Immature natural killer cell (primary cell): ENCODE measurements at regions not wholly inside any gene's neighbourhood (a gene's known extent, or its start where the extent isn't known, plus 50 kb on each side); places are given as distances from the start of the nearest gene placed in this dataset.

Experiments used
- DNase-seq, 3 donors: peaks; one replicate each; pipeline ENCODE4 v3.0.0; 2022; ENCODE audit warnings: mixed read lengths in 1 of 3
- H3K27ac Mint-ChIP-seq, 6 donors: one replicate each; pipeline ENCODE4 v1.8.0; 2020; ENCODE audit warnings: mixed read lengths in 6 of 6, mild to moderate bottlenecking in 5 of 6, inconsistent platforms in 4 of 6, moderate library complexity in 3 of 6
- H3K27me3 Mint-ChIP-seq, 3 donors: one replicate each; pipeline ENCODE4 v1.8.0; 2020 to 2021; ENCODE audit warnings: low read depth in 3 of 3, mild to moderate bottlenecking in 3 of 3, mixed read lengths in 3 of 3, moderate library complexity in 3 of 3, inconsistent platforms in 1 of 3
- H3K36me3 Mint-ChIP-seq, 3 donors: one replicate each; pipeline ENCODE4 v1.8.0; 2020; ENCODE audit warnings: mixed read lengths in 3 of 3, inconsistent platforms in 2 of 3, mild to moderate bottlenecking in 2 of 3
- H3K4me1 Mint-ChIP-seq, 2 donors: one replicate each; pipeline ENCODE4 v1.8.0; 2020; ENCODE audit warnings: inconsistent platforms in 2 of 2, mild to moderate bottlenecking in 2 of 2, mixed read lengths in 2 of 2, moderate library complexity in 1 of 2
- H3K4me3 Mint-ChIP-seq, 5 donors: one replicate each; pipeline ENCODE4 v1.8.0; 2020; ENCODE audit warnings: mild to moderate bottlenecking in 5 of 5, mixed read lengths in 5 of 5, inconsistent platforms in 3 of 5, moderate library complexity in 3 of 5
- H3K9me3 Mint-ChIP-seq, 6 donors: one replicate each; pipeline ENCODE4 v1.8.0; 2020; ENCODE audit warnings: mild to moderate bottlenecking in 6 of 6, mixed read lengths in 6 of 6, inconsistent platforms in 4 of 6, moderate library complexity in 3 of 6

DNA sequence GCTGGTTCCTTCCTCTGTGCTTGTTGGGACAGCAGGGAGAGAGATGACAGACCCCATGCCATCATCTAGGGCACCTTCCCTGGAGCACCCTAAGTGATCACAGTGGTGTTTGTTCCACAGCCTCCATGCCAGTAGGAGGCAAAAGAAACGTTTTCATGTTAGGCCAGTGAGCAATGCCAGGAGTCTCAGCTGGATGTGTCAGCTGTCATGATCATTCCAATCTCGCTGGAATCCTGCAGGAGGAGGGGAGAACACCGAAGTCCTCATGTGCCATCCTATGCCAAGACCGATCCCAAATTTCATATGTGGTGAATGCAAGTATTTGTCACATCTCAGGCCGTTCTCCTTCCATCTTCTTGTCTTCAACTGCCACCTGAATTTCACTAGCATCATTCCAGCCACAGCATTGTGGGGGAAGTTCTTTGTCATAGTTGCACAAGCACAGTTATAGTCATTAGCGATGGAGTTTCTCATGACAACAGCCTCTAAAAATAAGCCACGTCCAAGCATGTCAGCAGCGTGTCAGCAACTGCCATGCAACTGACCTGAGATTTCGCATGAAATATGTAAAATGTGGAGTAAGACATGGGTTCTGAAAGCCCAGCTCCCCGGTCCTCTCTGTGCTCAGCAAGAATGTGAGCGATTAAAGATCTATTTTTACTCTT is 97.2 kb upstream of the DNAH5 start:
- Mint-ChIP-seq H3K27ac (no peak overlapping the region), H3K4me3 (no peak overlapping the region), H3K27me3 (peaks cover 2 to 19% (median 3%) of the 10 kb centered on the region in 3 donors), H3K36me3 (no peaks in the 10 kb centered on the region), H3K9me3 (no peaks in the 10 kb centered on the region), H3K4me1 (no peaks in the 10 kb centered on the region)
- DNase-seq: no peak

DNA sequence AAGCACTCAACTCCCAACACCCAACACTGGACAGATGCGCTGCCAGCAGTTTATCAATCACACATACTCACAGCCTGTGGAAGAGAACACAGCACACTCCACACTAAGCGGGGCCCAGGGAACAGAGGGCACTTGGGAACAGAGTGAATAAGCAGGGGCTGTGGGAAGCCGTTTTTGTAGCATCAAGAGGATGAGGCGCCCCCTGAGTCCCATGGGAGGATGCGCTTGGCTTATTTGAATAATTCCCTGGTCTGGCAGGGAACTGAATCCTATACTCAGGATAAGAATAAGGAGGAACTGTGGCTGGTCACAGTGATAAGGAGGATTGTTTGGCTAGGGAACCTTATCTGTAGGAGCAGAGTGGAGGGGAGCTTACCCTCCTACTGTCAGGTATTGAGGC is 96.1 kb upstream of the DNAH5 start:
- H3K27ac Mint-ChIP-seq: no peak overlapping the region
- no peaks in the 10 kb centered on the region for H3K36me3 Mint-ChIP-seq
- DNase-seq: no peak
- peaks cover 3 to 7% of the 10 kb centered on the region in 2 donors for H3K4me1 Mint-ChIP-seq
- peaks cover 0 to 17% (median 0%) of the 10 kb centered on the region in 3 donors for H3K27me3 Mint-ChIP-seq
- no peak overlapping the region for H3K4me3 Mint-ChIP-seq
- H3K9me3 Mint-ChIP-seq: no peaks in the 10 kb centered on the region

DNA sequence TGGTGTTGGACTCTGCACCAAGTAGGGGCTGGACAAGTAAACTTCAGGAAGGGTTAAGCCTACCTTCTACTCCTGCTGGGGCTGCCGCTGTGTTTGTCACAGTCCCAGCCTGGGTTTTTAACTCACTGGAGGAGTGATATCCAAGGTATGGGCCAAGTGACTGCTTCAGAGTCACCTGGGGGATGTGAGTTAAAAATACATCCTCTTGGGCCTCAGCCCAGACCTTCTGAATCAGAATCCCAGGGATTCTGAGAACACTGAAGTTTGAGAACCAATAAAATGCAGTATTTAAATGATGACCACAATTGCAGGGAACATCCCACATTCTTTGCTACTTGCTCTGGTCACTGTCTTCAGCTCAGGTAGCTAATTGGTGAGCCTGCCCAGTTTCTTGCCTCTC is 95.1 kb upstream of the DNAH5 start:
- Mint-ChIP-seq H3K9me3 (no peaks in the 10 kb centered on the region), H3K36me3 (no peaks in the 10 kb centered on the region), H3K27me3 (peaks cover 0 to 18% (median 0%) of the 10 kb centered on the region in 3 donors), H3K27ac (no peak overlapping the region), H3K4me1 (peaks cover 9 to 10% of the 10 kb centered on the region in 2 donors), H3K4me3 (no peak overlapping the region)
- DNase-seq: no peak

DNA sequence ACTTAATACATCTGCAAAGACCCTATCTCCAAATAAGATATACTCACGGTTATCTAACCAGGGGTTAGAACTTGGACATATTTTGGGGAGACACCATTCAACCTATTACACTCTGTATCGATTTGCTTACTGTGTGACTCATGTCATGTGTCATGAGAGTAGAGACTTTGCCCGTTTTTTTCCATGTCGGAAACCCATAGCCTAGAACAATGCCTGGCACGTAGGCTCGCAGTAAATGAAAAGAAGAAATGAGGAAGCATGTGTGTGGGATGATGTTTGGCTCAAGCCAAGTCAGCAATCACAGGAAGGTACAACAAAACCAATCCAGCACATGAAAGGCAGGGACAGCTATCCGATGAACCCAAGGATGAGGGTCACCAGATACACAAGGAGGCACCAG is 94.6 kb upstream of the DNAH5 start:
- H3K27ac Mint-ChIP-seq: no peak overlapping the region
- H3K27me3 Mint-ChIP-seq: peaks cover 0 to 16% (median 2%) of the 10 kb centered on the region in 3 donors
- H3K4me1 Mint-ChIP-seq: peaks cover 9 to 10% of the 10 kb centered on the region in 2 donors
- no peaks in the 10 kb centered on the region for H3K36me3 Mint-ChIP-seq
- DNase-seq: no peak
- no peak overlapping the region for H3K4me3 Mint-ChIP-seq
- no peaks in the 10 kb centered on the region for H3K9me3 Mint-ChIP-seq

DNA sequence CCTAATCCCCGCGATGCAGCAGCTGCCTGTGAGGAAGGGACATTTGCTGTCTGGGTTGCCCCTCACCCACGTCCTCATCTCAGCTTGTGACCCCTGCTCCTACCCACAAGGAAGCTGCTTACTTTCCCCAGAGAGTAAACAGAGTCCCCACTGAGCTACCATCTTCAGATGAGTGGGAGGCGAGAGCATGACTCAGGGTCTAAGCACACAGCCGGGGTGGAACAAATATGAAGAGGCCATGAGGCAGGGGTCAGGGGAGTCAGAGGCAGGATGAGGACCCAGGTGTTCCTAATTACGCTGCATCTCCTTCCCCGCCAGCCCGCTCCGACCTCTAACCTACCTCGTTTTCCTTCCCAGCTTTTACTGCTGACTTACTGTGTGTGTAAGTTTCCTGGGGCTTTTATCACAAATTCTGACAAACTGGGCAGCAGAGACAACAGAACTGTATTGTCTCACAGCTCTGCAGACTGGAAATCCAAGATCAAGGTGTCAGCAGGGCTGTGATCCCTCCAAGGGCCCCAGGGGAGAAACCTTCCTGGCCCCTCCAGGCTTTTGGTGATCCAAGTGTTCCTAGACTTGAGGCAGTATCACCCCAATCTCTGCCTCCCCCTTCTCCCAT is 94.0 kb upstream of the DNAH5 start:
- no peaks in the 10 kb centered on the region for H3K36me3 Mint-ChIP-seq
- H3K27ac Mint-ChIP-seq: no peak overlapping the region
- no peaks in the 10 kb centered on the region for H3K9me3 Mint-ChIP-seq
- no peak for DNase-seq
- H3K4me1 Mint-ChIP-seq: peaks cover 9 to 10% of the 10 kb centered on the region in 2 donors
- no peak overlapping the region for H3K4me3 Mint-ChIP-seq
- peaks cover 0 to 16% (median 2%) of the 10 kb centered on the region in 3 donors for H3K27me3 Mint-ChIP-seq

DNA sequence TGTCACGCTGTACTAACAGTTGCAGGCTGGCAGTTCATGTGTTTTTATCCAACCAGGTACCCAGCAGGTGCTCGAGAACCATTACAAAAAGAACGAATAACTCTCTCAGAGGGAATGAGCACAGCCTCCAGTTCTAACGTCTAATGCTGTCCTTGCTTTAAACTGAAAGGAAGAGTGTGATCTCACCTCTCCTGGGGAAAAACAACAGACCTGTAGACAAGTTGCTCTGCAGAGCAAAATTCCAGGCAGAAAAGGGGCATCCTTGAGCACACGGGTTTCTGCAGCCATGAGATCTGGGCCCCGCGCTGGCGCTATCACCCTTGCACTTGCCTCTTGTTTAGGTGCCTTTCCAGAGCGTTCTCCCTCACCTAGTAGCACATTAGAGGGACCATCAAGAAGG is 92.5 kb upstream of the DNAH5 start:
- Mint-ChIP-seq H3K27me3 (peaks cover 0 to 11% (median 6%) of the 10 kb centered on the region in 3 donors), H3K9me3 (no peaks in the 10 kb centered on the region), H3K4me1 (peaks cover 9 to 10% of the 10 kb centered on the region in 2 donors), H3K36me3 (no peaks in the 10 kb centered on the region), H3K4me3 (no peak overlapping the region), H3K27ac (no peak overlapping the region)
- no peak for DNase-seq

DNA sequence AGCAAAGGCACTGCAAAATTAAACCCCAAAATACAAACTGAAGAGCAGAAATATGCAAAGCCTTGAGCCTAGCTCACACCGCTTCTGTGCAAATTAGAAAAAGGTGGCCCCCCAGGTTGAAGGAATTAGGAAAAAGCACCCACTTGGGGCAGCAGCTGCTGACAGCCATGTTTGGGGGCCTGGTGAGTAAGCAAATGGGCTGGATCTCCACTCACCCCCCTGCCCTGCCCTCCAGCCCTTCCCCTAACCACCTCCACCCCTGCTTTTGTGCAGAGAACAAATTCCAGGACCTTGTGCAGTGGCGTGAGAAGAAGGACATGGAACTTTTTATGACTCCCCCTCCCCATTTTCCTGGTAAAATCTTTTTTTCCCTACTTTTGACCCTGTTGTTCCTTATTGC is 92.0 kb upstream of the DNAH5 start:
- no peak for DNase-seq
- peaks cover 9 to 10% of the 10 kb centered on the region in 2 donors for H3K4me1 Mint-ChIP-seq
- no peak overlapping the region for H3K4me3 Mint-ChIP-seq
- H3K27ac Mint-ChIP-seq: no peak overlapping the region
- H3K36me3 Mint-ChIP-seq: no peaks in the 10 kb centered on the region
- no peaks in the 10 kb centered on the region for H3K9me3 Mint-ChIP-seq
- peaks cover 0 to 11% (median 6%) of the 10 kb centered on the region in 3 donors for H3K27me3 Mint-ChIP-seq

DNA sequence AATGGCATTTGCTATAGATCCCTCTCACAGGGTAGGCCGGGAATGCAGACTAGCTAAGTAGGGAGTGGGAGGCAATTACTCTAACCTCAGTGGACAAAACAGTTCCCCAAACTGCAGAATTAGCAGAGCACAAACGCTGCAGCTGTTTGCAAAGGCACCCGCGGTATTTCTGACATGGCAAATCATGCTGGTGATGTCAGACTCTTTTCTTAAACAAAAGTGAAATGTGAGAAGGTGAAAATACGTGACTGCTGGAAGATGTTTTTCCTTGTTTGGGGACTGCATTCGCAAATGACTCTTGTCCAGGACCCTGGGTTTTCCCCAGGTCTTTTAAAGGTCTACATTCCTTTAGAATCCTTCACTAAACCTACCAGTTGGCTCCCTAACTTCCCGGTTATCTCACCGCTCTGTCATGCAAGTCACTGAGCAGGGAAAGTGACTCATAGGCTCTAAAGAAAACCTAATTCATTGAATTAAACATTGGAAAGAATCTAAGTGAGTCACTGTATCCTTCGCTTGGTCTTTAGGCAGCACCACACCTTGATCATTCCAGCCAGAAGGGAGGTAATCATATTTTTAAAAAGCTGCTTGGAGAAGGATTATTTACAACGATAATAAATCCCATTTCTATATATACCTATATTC is 91.5 kb upstream of the DNAH5 start:
- no peak overlapping the region for H3K27ac Mint-ChIP-seq
- DNase-seq: no peak
- H3K36me3 Mint-ChIP-seq: no peaks in the 10 kb centered on the region
- H3K9me3 Mint-ChIP-seq: no peaks in the 10 kb centered on the region
- peaks cover 9 to 10% of the 10 kb centered on the region in 2 donors for H3K4me1 Mint-ChIP-seq
- H3K4me3 Mint-ChIP-seq: peak overlapping the region in 1 of 5 donors; percentile 3
- H3K27me3 Mint-ChIP-seq: peaks cover 0 to 7% (median 6%) of the 10 kb centered on the region in 3 donors

DNA sequence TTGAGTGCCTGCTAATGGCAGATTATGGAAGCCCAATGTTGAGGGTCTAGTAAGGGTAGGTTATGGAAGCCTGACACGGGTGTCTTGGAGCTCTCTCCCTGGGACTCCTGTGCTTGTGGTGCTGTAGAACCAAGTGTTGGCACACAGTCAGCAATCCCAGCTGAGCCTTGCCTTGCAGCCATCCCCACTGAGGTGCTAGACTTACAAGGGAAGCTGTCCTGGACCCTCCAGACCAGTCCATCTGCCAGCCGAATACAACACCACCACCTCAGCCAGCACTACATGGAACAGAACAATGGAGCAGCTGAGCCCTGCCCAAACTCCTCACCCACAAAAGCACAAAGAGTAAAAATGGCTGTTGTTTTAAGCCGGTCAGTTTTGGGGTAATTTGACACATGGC is 90.5 kb upstream of the DNAH5 start:
- Mint-ChIP-seq H3K4me1 (peaks cover 9 to 10% of the 10 kb centered on the region in 2 donors), H3K4me3 (no peak overlapping the region), H3K9me3 (no peaks in the 10 kb centered on the region), H3K36me3 (no peaks in the 10 kb centered on the region), H3K27ac (no peak overlapping the region), H3K27me3 (peaks cover 3 to 7% (median 6%) of the 10 kb centered on the region in 3 donors)
- DNase-seq: no peak

DNA sequence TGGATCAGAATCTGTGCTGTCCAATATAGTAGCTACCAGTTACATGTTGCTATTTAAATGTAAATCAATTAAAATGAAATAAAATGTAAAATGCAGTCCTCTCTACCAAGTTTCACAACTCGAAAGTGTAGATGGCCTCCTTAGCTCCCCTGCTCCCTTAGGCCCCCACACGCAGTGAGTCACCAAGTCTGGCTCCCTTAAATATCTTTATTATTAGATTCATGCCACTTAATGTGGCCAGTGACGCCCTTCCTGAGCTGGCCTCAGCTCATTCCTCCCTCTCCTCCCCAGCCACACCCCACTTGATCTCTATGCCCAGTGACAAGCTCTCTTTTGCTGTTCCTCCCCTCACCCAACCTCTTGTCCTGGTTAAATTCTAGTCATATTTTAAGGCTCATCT is 88.4 kb upstream of the DNAH5 start:
- no peak overlapping the region for H3K4me3 Mint-ChIP-seq
- no peaks in the 10 kb centered on the region for H3K36me3 Mint-ChIP-seq
- H3K4me1 Mint-ChIP-seq: peaks cover 9 to 10% of the 10 kb centered on the region in 2 donors

DNA sequence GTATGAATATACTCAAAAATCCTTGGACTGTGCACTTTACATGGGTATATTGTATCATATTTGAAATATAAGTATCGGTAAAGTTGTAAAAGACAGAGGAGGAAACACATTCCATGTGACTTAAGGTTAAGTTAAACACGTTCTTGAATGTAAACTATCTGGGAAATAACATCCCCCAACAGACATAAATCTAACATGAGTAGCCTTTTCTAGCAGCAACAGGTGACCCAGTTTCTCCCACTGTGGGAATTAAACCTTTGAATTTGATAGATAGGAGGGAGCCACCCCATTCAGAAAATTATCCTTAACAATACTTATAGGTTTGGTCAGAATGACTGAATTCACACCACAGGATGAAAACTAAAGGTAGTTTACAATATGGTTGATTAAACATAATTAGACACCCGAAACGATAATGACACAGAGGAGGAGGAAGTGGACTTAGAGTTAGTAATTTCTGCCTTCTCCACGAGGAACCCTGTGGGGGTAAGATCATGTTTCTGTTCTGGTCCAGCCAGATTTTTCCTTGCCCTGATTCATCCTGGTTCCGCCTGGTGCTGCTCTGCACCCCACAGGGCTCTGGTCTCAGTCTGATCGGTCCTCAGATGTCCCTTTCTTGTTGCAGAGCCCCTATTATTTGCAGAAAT is 84.6 kb upstream of the DNAH5 start:
- H3K4me3 Mint-ChIP-seq: no peak overlapping the region
- no peaks in the 10 kb centered on the region for H3K36me3 Mint-ChIP-seq
- no peaks in the 10 kb centered on the region for H3K9me3 Mint-ChIP-seq
- H3K27me3 Mint-ChIP-seq: peaks cover 3 to 5% (median 4%) of the 10 kb centered on the region in 3 donors
- DNase-seq: no peak
- no peak overlapping the region for H3K27ac Mint-ChIP-seq
- H3K4me1 Mint-ChIP-seq: no peaks in the 10 kb centered on the region

More for the DNA sequence above, 88.4 kb upstream of the DNAH5 start:
- no peaks in the 10 kb centered on the region for H3K9me3 Mint-ChIP-seq
- DNase-seq: no peak
- no peak overlapping the region for H3K27ac Mint-ChIP-seq
- peaks cover 3 to 7% (median 7%) of the 10 kb centered on the region in 3 donors for H3K27me3 Mint-ChIP-seq

DNA sequence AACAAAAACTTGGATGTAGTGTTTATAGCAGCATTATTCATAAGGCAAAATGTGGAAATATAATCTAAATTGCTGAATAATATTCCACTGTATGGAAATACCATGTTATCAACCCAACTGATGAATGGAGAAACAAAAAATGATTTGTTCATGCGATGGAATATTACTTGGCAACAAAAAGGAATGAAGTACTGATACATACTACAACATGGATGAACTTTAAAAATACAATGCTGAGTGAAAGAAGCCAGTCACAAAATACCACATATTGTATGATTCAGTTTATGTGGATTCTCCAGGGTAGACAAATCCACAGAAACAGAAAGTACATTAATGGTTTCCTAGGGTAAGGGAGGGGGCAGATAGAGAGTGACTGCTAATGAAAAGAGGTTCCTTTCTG is 83.7 kb upstream of the DNAH5 start:
- Mint-ChIP-seq H3K4me1 (no peaks in the 10 kb centered on the region), H3K9me3 (no peaks in the 10 kb centered on the region), H3K27me3 (peaks cover 3 to 5% (median 4%) of the 10 kb centered on the region in 3 donors), H3K27ac (no peak overlapping the region), H3K4me3 (no peak overlapping the region), H3K36me3 (no peaks in the 10 kb centered on the region)
- DNase-seq: no peak

DNA sequence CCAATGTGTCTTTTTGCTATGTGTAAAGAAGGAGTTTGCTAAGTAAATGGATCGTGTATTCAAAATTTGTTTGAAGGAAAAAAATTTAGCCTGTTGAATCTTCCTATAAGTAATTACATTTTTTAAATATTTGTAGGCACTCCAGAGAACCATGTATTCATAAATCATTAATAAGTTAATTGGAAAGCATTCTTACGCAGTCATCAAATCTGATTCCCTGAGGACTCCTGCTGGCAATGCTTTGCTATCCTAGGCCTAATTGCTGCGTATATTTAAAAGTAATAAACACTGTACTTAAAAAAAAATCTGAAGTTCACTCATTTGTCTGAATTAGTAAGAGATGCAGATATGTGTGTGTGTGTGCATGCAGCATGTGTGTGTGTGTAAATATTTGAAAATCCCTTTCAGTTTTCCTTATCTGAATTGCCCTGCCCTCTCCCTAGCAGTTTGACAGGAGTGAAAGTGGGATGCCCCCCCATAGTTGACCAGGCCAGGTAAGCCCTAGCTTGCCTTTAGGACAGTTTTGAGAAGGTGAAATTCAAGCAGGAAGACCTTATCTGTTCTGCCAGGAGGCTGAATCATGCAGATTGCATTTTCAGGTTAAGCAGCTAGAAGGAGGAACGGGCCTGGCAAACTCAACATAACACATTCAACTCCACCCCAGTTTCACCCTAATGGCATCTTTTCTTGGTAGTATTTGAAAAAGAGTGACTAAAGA is 81.2 kb upstream of the DNAH5 start:
- Mint-ChIP-seq H3K27me3 (peaks cover 2 to 4% (median 3%) of the 10 kb centered on the region in 3 donors), H3K27ac (no peak overlapping the region), H3K4me1 (no peaks in the 10 kb centered on the region)

More for the DNA sequence above, 81.2 kb upstream of the DNAH5 start:
- DNase-seq: no peak
- no peak overlapping the region for H3K4me3 Mint-ChIP-seq
- no peaks in the 10 kb centered on the region for H3K9me3 Mint-ChIP-seq
- no peaks in the 10 kb centered on the region for H3K36me3 Mint-ChIP-seq
